Right lobe of liver (tissue), 6 donors: ENCODE measurements at regions not wholly inside any gene's neighbourhood (a gene's known extent, or its start where the extent isn't known, plus 50 kb on each side); places are given as distances from the start of the nearest gene placed in this dataset.

Experiments
- ATAC-seq, 4 donors: fragments of 200-7000 bp; cut with Tn5 transposase; one replicate each; pipeline ENCODE4 v1.9.1; 2020; ENCODE audit warnings: mild to moderate bottlenecking in 4 of 4, moderate library complexity in 4 of 4
- DNase-seq, 3 donors: peaks; one replicate each; pipeline ENCODE4 v3.0.0-alpha.2; 2020
- H3K27ac ChIP-seq, 3 donors: fragments of 200-600 bp; one replicate each; pipeline ENCODE4 v1.8.0; 2022
- H3K27me3 ChIP-seq, 2 donors: fragments of 200-600 bp; one replicate each; pipeline ENCODE4 v1.8.0; 2022
- H3K36me3 ChIP-seq, 4 donors: fragments of 200-600 bp; sonication (generic) in 1 of 4; one replicate each; pipeline versions ENCODE4 v1.5.1 to v1.8.0; 2017 to 2022; ENCODE audit warnings: control low read depth in 1 of 4
- H3K4me1 ChIP-seq, 4 donors: fragments of 200-600 bp; sonication (generic) in 1 of 4; one replicate each; pipeline versions ENCODE4 v1.5.1 to v1.8.0; 2017 to 2022; ENCODE audit warnings: control low read depth in 1 of 4
- H3K4me3 ChIP-seq, 3 donors: fragments of 200-600 bp; one replicate each; pipeline ENCODE4 v1.8.0; 2022
- H3K9me3 ChIP-seq, 4 donors: fragments of 200-600 bp; sonication (generic) in 1 of 4; one replicate each; pipeline versions ENCODE4 v1.5.1 to v1.8.0; 2017 to 2022; ENCODE audit warnings: control low read depth in 1 of 4
- POLR2A ChIP-seq: fragments of 450-650 bp; IDR thresholded peaks from one replicate; pipeline ENCODE4 v1.6.1; 2017; ENCODE audit warnings: antibody characterized with exemption, mild to moderate bottlenecking
- WGBS: methylation state at CpG from one replicate; pipeline ENCODE4 v1.1.6; 2018; ENCODE audit warnings: low coverage, low lambda C conversion rate; ENCODE audit not compliant: insufficient coverage; ENCODE audit errors: missing lambda C conversion rate; 5-methylcytosine and 5-hydroxymethylcytosine counted together
- intact Hi-C, 2 donors: fragments of 100-400 bp; cut with DNase I; formaldehyde crosslinking; loops; one replicate each; pipeline versions ENCODE4 v1.11.2 to v1.14.1; 2022
- TF ChIP-seq, protein P1 (sequence below), 4 donors: fragments of 200-600 bp in 3 of 4; fragments of 450-650 bp in 1 of 4; IDR thresholded peaks; one replicate each; pipeline versions ENCODE4 v1.5.1 to v1.8.0; 2016 to 2022; ENCODE audit warnings: antibody characterized with exemption in 4 of 4, mild to moderate bottlenecking in 2 of 4
- donor health status: DM: no; HTN: yes; CAD: no.
- donor health status: DM: no; HTN: no; CAD: no.
- donor health status: DM: no; HTN: no; CAD: no.
- donor health status: DM: no; HTN: yes; CAD: no.
- donor health status: DM: no; HTN: yes; CAD: no.

DNA sequence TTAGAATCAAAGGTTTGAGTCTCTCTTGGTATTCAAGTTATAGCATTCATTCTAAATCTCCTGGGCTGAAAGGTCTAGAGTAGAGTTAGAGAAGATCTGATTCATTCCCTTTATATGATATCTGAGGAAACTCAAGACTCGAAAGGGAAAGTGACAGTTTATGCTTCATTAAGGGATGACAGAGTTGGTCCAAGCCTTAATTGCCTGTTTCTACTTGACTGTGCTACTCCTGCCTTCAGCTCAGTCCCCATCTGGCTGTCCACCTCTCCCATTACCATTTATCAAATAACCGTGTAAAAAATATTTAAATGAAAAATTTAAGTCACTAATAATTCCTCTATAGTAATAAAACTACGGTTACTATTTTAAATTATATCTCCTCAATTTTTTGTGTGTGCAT is 537.1 kb upstream of the MEX3C start:
- TF ChIP-seq, protein P1, sequence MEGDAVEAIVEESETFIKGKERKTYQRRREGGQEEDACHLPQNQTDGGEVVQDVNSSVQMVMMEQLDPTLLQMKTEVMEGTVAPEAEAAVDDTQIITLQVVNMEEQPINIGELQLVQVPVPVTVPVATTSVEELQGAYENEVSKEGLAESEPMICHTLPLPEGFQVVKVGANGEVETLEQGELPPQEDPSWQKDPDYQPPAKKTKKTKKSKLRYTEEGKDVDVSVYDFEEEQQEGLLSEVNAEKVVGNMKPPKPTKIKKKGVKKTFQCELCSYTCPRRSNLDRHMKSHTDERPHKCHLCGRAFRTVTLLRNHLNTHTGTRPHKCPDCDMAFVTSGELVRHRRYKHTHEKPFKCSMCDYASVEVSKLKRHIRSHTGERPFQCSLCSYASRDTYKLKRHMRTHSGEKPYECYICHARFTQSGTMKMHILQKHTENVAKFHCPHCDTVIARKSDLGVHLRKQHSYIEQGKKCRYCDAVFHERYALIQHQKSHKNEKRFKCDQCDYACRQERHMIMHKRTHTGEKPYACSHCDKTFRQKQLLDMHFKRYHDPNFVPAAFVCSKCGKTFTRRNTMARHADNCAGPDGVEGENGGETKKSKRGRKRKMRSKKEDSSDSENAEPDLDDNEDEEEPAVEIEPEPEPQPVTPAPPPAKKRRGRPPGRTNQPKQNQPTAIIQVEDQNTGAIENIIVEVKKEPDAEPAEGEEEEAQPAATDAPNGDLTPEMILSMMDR (IDR thresholded peaks at IDR 0.05) = no peak
- no peak for TF ChIP-seq POLR2A
- no peaks in the 10 kb centered on the region for H3K9me3 ChIP-seq
- no peaks in the 10 kb centered on the region for H3K4me1 ChIP-seq
- no peak overlapping the region for H3K27ac ChIP-seq
- no peak for DNase-seq
- intact Hi-C loops = no loop called here
- no peaks in the 10 kb centered on the region for H3K36me3 ChIP-seq
- no peak for ATAC-seq
- no peak overlapping the region for H3K4me3 ChIP-seq
- no peaks in the 10 kb centered on the region for H3K27me3 ChIP-seq
- WGBS = 44% methylated on average over 3 of the region's 3 CpGs

DNA sequence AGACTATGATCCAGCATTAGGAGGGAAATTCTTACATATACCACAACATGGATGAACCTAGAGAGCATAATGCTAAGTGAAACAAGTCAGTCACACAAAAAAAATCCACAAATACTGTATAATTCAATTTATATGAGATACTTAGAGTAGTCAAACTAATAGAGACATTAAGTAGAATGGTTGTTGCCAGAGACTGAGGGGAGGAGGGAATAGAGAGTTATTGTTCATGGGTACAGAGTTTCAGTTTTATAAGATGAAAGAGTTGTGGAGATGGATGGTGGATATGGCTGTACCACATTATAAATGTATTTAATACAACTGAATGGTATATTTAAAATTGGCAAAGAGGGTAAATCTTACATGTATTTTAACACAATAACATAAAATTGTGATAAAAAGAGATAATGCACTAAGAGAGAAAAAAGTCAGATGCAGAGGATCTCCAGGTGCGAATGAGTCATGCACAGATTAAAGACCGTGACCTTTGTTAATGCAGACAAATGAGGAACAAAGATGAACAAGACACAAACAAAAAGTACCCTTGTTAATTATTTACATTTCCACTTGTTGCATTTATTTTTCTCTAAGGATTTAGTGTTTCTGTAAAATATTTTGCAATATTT is 541.7 kb upstream of the MEX3C start:
- WGBS = 77% methylated on average over 2 of the region's 2 CpGs
- no peak for DNase-seq

DNA sequence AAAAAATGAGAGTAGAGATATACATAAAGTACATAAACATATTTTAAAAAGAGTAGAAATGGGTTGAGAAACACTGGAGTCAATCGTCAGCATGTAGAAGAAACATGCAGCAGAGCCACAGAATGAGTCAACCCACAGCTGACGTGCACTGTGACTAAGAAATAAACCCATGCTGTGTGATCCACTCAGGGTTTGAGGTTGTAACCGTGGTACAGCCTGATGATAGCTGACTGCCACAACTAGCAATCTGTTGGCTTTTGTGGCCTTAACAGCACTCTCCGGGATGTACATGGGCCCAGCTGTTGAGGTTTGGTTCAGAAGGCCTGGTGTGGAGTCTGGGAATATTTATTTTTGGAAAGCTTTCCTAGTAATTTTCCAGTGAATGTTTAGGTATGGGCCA is 554.4 kb upstream of the MEX3C start:
- ATAC-seq (no peak), DNase-seq (no peak)
- Histone ChIP-seq H3K4me1 (no peaks in the 10 kb centered on the region), H3K27me3 (no peaks in the 10 kb centered on the region), H3K27ac (no peak overlapping the region), H3K4me3 (no peak overlapping the region), H3K9me3 (no peaks in the 10 kb centered on the region), H3K36me3 (no peaks in the 10 kb centered on the region)
- intact Hi-C loops = no loop called here
- WGBS = 64% methylated on average over 3 of the region's 4 CpGs
- TF ChIP-seq POLR2A = no peak
- TF ChIP-seq, protein P1 (IDR thresholded peaks at IDR 0.05) = no peak

More for the DNA sequence above, 541.7 kb upstream of the MEX3C start:
- Histone ChIP-seq H3K27ac (no peak overlapping the region), H3K9me3 (no peaks in the 10 kb centered on the region), H3K4me1 (no peaks in the 10 kb centered on the region), H3K36me3 (no peaks in the 10 kb centered on the region), H3K27me3 (no peaks in the 10 kb centered on the region), H3K4me3 (no peak overlapping the region)
- TF ChIP-seq POLR2A = no peak
- TF ChIP-seq, protein P1 (IDR thresholded peaks at IDR 0.05) = no peak
- intact Hi-C loops = no loop called here
- ATAC-seq = no peak

DNA sequence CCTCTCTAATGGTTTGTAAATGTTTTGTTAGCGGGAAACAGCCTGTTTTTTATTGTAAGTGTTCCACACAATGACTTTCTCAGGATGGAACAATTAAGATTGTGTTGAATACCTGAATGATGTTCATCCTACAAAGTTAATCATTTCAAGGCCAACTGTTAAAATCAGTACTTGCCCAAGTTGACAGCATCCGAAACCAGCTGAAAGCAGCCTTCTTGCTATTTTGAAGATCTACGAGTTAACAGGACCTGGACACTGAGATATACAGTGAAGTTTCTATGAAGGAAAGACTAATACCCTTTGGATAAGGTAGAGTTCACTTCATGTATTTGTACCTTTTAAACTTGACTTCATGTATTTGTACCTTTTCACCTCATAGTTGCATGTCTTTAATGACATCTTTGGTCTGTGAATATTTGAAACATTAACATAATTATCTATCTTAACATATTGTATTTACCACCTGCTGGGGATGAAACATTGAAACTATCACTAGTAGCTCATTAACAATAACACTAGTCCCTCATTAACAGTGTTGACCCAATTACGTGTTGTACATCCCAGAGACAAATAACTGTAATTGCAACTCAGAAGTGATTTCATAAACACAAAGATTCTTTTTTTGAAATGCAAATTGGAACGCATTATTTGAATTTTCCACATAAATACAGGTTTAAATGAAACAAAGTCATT is 556.0 kb upstream of the MEX3C start:
- WGBS = 58% methylated on average over 5 of the region's 5 CpGs
- TF ChIP-seq, protein P1 (IDR thresholded peaks at IDR 0.05) = no peak
- Histone ChIP-seq H3K27ac (no peak overlapping the region), H3K36me3 (no peaks in the 10 kb centered on the region), H3K4me1 (no peaks in the 10 kb centered on the region), H3K9me3 (no peaks in the 10 kb centered on the region), H3K27me3 (no peaks in the 10 kb centered on the region), H3K4me3 (no peak overlapping the region)
- no peak for ATAC-seq
- DNase-seq = no peak
- intact Hi-C loops = no loop called here
